H9 (cell line): ENCODE measurements at regions not wholly inside any gene's neighbourhood (a gene's known extent, or its start where the extent isn't known, plus 50 kb on each side); places are given as distances from the start of the nearest gene placed in this dataset.
"Not testable (repeated sequence)": the region's sequence is repeated elsewhere in the genome, so short reads cannot be mapped to it uniquely, and the experiment has no call there.

Experiments
- DNase-seq: peaks from one replicate; pipeline ENCODE4 v3.0.0-alpha.2; 2017
- H2AFZ ChIP-seq: one replicate; pipeline ENCODE4 v1.6.1; 2013; ENCODE audit warnings: mild to moderate bottlenecking, low read length, control low read depth, moderate library complexity
- H2AK5ac ChIP-seq: 2 replicates; pipeline ENCODE4 v1.6.1; 2013; ENCODE audit warnings: low read length, control low read depth, mixed read lengths; ENCODE audit not compliant: insufficient read length
- H2BK120ac ChIP-seq: one replicate; pipeline ENCODE4 v1.6.1; 2013; ENCODE audit warnings: low read depth, mild to moderate bottlenecking, low read length, control low read depth, inconsistent platforms; ENCODE audit not compliant: poor library complexity, severe bottlenecking
- H2BK12ac ChIP-seq: 2 replicates; pipeline ENCODE4 v1.6.1; 2013; ENCODE audit warnings: low read length, control low read depth, mixed read lengths, low read depth; ENCODE audit not compliant: insufficient read length
- H2BK15ac ChIP-seq: 2 replicates; pipeline ENCODE4 v1.6.1; 2013; ENCODE audit warnings: low read depth, low read length, control low read depth
- H2BK20ac ChIP-seq: one replicate; pipeline ENCODE4 v1.6.1; 2013; ENCODE audit warnings: low read depth, mild to moderate bottlenecking, low read length, control low read depth, inconsistent platforms; ENCODE audit not compliant: poor library complexity, severe bottlenecking
- H2BK5ac ChIP-seq: 2 replicates; pipeline ENCODE4 v1.6.1; 2013; ENCODE audit warnings: low read length, control low read depth, mixed read lengths; ENCODE audit not compliant: insufficient read length
- H3K14ac ChIP-seq: 2 replicates; pipeline ENCODE4 v1.6.1; 2013; ENCODE audit warnings: low read length, control low read depth; ENCODE audit not compliant: insufficient read depth
- H3K18ac ChIP-seq: 2 replicates; pipeline ENCODE4 v1.6.1; 2013; ENCODE audit warnings: low read depth, mild to moderate bottlenecking, mixed read lengths, low read length, control low read depth; ENCODE audit not compliant: insufficient read length
- H3K23ac ChIP-seq: 2 replicates; pipeline ENCODE4 v1.6.1; 2013; ENCODE audit warnings: low read length, control low read depth, mixed read lengths, low read depth; ENCODE audit not compliant: insufficient read length
- H3K23me2 ChIP-seq: 2 replicates; pipeline ENCODE4 v1.6.1; 2013; ENCODE audit warnings: low read depth, mild to moderate bottlenecking, mixed read lengths, low read length, control low read depth; ENCODE audit not compliant: insufficient read length, poor library complexity, severe bottlenecking
- H3K27ac ChIP-seq: 2 replicates; pipeline ENCODE4 v1.5.1; 2013; ENCODE audit warnings: low read length, control low read depth, mixed read lengths, low read depth; ENCODE audit not compliant: insufficient read length
- H3K27me3 ChIP-seq: 2 replicates; pipeline ENCODE4 v1.6.1; 2013; ENCODE audit warnings: low read length, control low read depth, inconsistent platforms; ENCODE audit not compliant: insufficient read depth
- H3K4ac ChIP-seq: 2 replicates; pipeline ENCODE4 v1.6.1; 2013; ENCODE audit warnings: low read depth, mild to moderate bottlenecking, control low read depth, inconsistent platforms, low read length, moderate library complexity
- H3K4me1 ChIP-seq: 2 replicates; pipeline ENCODE4 v1.6.1; 2013; ENCODE audit warnings: low read length, control low read depth, inconsistent platforms; ENCODE audit not compliant: insufficient read depth
- H3K4me2 ChIP-seq: 2 replicates; pipeline ENCODE4 v1.6.1; 2013; ENCODE audit warnings: low read length, control low read depth, mixed read lengths; ENCODE audit not compliant: insufficient read length, insufficient read depth
- H3K56ac ChIP-seq: 2 replicates; pipeline ENCODE4 v1.6.1; 2013; ENCODE audit warnings: low read depth, mild to moderate bottlenecking, mixed read lengths, low read length, control low read depth; ENCODE audit not compliant: insufficient read length
- H3K79me1 ChIP-seq: 2 replicates; pipeline ENCODE4 v1.6.1; 2013; ENCODE audit warnings: low read depth, mild to moderate bottlenecking, moderate library complexity, low read length, control low read depth, inconsistent platforms; ENCODE audit not compliant: insufficient read depth, poor library complexity, severe bottlenecking
- H3K79me2 ChIP-seq: 2 replicates; pipeline ENCODE4 v1.6.1; 2013; ENCODE audit warnings: low read length, control low read depth, inconsistent platforms; ENCODE audit not compliant: insufficient read depth
- H3K9ac ChIP-seq: 2 replicates; pipeline ENCODE4 v1.6.1; 2013; ENCODE audit warnings: low read length, control low read depth, mixed read lengths; ENCODE audit not compliant: insufficient read length; ENCODE audit errors: extremely low read depth
- H3K9me3 ChIP-seq: one replicate; pipeline ENCODE4 v1.6.1; 2013; ENCODE audit warnings: low read depth, low read length, inconsistent platforms; ENCODE audit not compliant: control insufficient read depth
- H3T11ph ChIP-seq: one replicate; pipeline ENCODE4 v1.6.1; 2013; ENCODE audit warnings: mild to moderate bottlenecking, low read length, control low read depth, inconsistent platforms
- H4K20me1 ChIP-seq: one replicate; pipeline ENCODE4 v1.6.1; 2013; ENCODE audit not compliant: control insufficient read depth, insufficient read length, insufficient read depth
- H4K5ac ChIP-seq: 2 replicates; pipeline ENCODE4 v1.6.1; 2013; ENCODE audit warnings: low read depth, mild to moderate bottlenecking, mixed read lengths, low read length, control low read depth; ENCODE audit not compliant: insufficient read length
- H4K8ac ChIP-seq: replicated peaks from 2 replicates; pipeline ENCODE4 v1.6.1; 2013; ENCODE audit warnings: low read length, control low read depth, mixed read lengths, low read depth; ENCODE audit not compliant: insufficient read length
- H4K91ac ChIP-seq: 2 replicates; pipeline ENCODE4 v1.6.1; 2013; ENCODE audit warnings: low read depth, mild to moderate bottlenecking, moderate library complexity, mixed read lengths, low read length, control low read depth; ENCODE audit not compliant: insufficient read length
- H3K27ac Mint-ChIP-seq, 3 experiments: 2 replicates in 2 of 3; 3 replicates in 1 of 3; pipeline ENCODE4 v1.8.0; 2020 to 2021; ENCODE audit warnings: mixed read lengths in 3 of 3, mild to moderate bottlenecking in 1 of 3, moderate library complexity in 1 of 3
- H3K27me3 Mint-ChIP-seq: 2 replicates; pipeline ENCODE4 v1.8.0; 2021; ENCODE audit warnings: low read depth, mild to moderate bottlenecking, moderate library complexity, mixed read lengths
- H3K36me3 Mint-ChIP-seq, 3 experiments: 2 replicates in 2 of 3; 3 replicates in 1 of 3; pipeline ENCODE4 v1.8.0; 2020 to 2021; ENCODE audit warnings: low read depth in 3 of 3, mixed read lengths in 3 of 3; ENCODE audit not compliant: insufficient read depth in 1 of 3
- H3K4me1 Mint-ChIP-seq, 2 experiments: 2 replicates each; pipeline ENCODE4 v1.8.0; 2020; ENCODE audit warnings: mixed read lengths in 2 of 2
- H3K4me3 Mint-ChIP-seq, 2 experiments: 2 replicates in 1 of 2; 3 replicates in 1 of 2; pipeline ENCODE4 v1.8.0; 2020 to 2021; ENCODE audit warnings: mild to moderate bottlenecking in 2 of 2, mixed read lengths in 2 of 2, moderate library complexity in 1 of 2
- H3K9me3 Mint-ChIP-seq, 2 experiments: 2 replicates in 1 of 2; 3 replicates in 1 of 2; pipeline ENCODE4 v1.8.0; 2020; ENCODE audit warnings: mild to moderate bottlenecking in 2 of 2, mixed read lengths in 2 of 2, moderate library complexity in 1 of 2
- CTCF ChIP-seq: fragments of 200-600 bp; sonication (generic); conservative IDR thresholded peaks from 3 replicates; pipeline ENCODE4 v1.8.0; 2021; ENCODE audit warnings: antibody characterized with exemption, mild to moderate bottlenecking
- WGBS: extraction: QIAGEN DNeasy Blood & Tissue Kit; methylation state at CpG from one replicate; pipeline ENCODE4 v1.1.7; 2013; ENCODE audit warnings: missing lambda C conversion rate, low lambda C conversion rate, mixed read lengths; ENCODE audit not compliant: insufficient read length; ENCODE audit errors: extremely low coverage; 5-methylcytosine and 5-hydroxymethylcytosine counted together

DNA sequence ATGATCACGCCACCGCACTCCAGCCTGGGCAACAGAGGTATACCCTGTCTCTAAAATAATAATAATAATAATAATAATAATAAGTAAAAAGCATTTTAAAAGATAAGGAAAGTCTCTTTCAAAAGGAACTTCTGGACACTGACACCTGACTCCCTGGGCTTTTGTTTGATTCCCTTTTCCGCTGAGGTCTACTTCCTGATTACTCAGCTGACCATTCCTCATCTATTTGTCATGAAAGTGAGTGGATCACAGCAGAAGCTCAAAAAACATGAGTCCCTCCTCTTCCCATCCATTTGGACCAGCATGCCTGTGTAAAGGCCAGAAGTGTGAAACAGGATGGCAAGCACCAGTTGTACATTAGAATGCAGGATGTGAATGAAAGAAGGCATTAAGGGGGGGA, 61.1 kb upstream of the FBXO28 start:
- Histone ChIP-seq H3K27ac (no peak overlapping the region), H3K14ac (no peak overlapping the region), H3K4me1 (peaks cover 3% of the 10 kb centered on the region; the same call in 1 of the 2 replicates), H2BK20ac (no peak overlapping the region), H2AK5ac (no peak overlapping the region), H2BK120ac (no peak overlapping the region), H3T11ph (no peak overlapping the region), H3K4me2 (no peak overlapping the region), H4K5ac (no peak overlapping the region), H3K56ac (no peak overlapping the region), H4K20me1 (no peaks in the 10 kb centered on the region), H3K27me3 (no peaks in the 10 kb centered on the region), H3K9ac (no peak overlapping the region), H2BK15ac (no peak overlapping the region), H3K18ac (no peak overlapping the region), H2AFZ (no peak overlapping the region), H4K91ac (no peak overlapping the region), H4K8ac (no peak overlapping the region), H3K79me1 (no peaks in the 10 kb centered on the region), H3K4ac (no peak overlapping the region), H3K9me3 (no peaks in the 10 kb centered on the region), H2BK5ac (no peak overlapping the region), H3K23ac (no peak overlapping the region), H2BK12ac (no peak overlapping the region), H3K23me2 (no peaks in the 10 kb centered on the region), H3K79me2 (no peaks in the 10 kb centered on the region)
- H3K4me3 Mint-ChIP-seq, result no peak overlapping the region
- H3K27ac Mint-ChIP-seq, result no peak overlapping the region
- peaks cover 20 to 23% of the 10 kb centered on the region in 2 experiments for H3K4me1 Mint-ChIP-seq
- peaks cover 2% of the 10 kb centered on the region; the same call in 1 of the 2 replicates for H3K27me3 Mint-ChIP-seq
- no CpG with 5 or more reads among the region's 3 CpGs for WGBS
- no peak for TF ChIP-seq CTCF
- peaks cover 0 to 6% (median 4%) of the 10 kb centered on the region in 3 experiments; a peak in 5 of 7 replicates for H3K36me3 Mint-ChIP-seq
- H3K9me3 Mint-ChIP-seq, result peaks cover 3 to 13% of the 10 kb centered on the region in 2 experiments; a peak in 4 of 5 replicates
- DNase-seq, result no peak

DNA sequence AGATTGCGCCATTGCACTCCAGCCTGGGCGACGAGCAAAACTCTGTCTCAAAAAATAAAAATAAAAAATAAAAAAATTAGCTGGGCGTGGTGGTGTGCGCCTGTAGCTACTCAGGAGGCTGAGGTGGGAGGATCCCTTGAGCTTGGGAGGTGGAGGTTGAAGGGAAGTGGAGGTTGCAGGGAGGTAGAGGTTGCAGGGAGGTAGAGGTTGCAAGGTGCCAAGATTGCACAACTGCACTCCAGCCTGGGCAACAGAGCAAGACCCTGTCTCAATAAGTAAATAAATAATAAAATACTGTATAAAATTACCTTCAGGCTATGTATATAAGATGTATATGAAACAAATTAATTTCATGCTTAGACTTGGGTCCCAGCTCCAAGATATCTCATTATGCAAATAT, 62.1 kb upstream of the FBXO28 start:
- not testable (repeated sequence) for H4K5ac ChIP-seq, H3K4ac ChIP-seq, H3K27me3 Mint-ChIP-seq, H3K9ac ChIP-seq, H3K23ac ChIP-seq, H3K27ac Mint-ChIP-seq, H3K4me3 Mint-ChIP-seq, H3K4me1 ChIP-seq, H3K18ac ChIP-seq, H3K27me3 ChIP-seq, H2BK20ac ChIP-seq, H2BK12ac ChIP-seq, H3K56ac ChIP-seq, H2AK5ac ChIP-seq, H3K36me3 Mint-ChIP-seq, H3T11ph ChIP-seq, H2BK5ac ChIP-seq, H3K14ac ChIP-seq, H4K8ac ChIP-seq, H3K79me1 ChIP-seq, H4K91ac ChIP-seq, H2AFZ ChIP-seq, DNase-seq, H2BK120ac ChIP-seq, H3K79me2 ChIP-seq, H3K23me2 ChIP-seq, H3K9me3 ChIP-seq, H3K27ac ChIP-seq, H3K4me2 ChIP-seq, H4K20me1 ChIP-seq, H2BK15ac ChIP-seq
- peaks cover 18 to 21% of the 10 kb centered on the region in 2 experiments for H3K4me1 Mint-ChIP-seq
- WGBS, result no CpG with 5 or more reads among the region's 5 CpGs
- peaks cover 3 to 13% of the 10 kb centered on the region in 2 experiments; a peak in 4 of 5 replicates for H3K9me3 Mint-ChIP-seq
